Breast epithelium (tissue), 3 donors: ENCODE measurements at regions not wholly inside any gene's neighbourhood (a gene's known extent, or its start where the extent isn't known, plus 50 kb on each side); places are given as distances from the start of the nearest gene placed in this dataset.

ENCODE experiments used
- POLR2A ChIP-seq: fragments of 450-650 bp; IDR thresholded peaks from one replicate; pipeline ENCODE4 v1.6.1; 2016; ENCODE audit warnings: antibody characterized with exemption, mild to moderate bottlenecking, moderate library complexity
- TF ChIP-seq, protein P1 (sequence below), 3 donors: fragments of 450-650 bp; IDR thresholded peaks; one replicate each; pipeline ENCODE4 v1.5.1; 2016 to 2017; ENCODE audit warnings: antibody characterized with exemption in 3 of 3, mild to moderate bottlenecking in 3 of 3, moderate library complexity in 3 of 3

DNA sequence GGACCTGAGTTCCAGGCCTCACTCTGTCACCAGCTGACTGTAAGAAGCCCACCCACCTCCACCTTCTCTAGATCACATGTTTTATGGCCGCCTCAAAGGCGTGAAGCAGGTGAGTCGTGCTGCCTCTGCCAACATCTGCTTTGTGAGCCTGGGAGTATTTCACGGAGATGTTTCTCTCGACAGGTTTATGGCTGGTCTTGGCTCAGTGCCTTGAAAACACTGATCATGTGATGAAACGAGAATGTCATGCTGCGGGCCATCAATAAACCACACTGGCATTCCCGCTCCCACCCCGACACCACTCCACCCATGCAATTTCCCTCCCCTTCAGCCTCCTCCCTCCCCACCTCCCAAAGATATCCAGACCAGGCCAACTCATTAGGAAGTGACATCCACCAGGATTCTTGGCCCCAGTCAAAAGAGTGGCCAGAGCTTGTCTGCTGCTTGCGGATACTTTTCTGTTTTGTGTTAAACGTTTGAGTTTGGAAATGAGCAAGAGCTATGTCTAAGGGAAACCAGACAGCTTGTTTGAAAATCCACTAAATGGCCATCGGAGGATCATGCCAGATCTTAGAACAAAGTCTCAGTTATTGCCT is 53.8 kb upstream of the NTF3 start:
- TF ChIP-seq, protein P1, sequence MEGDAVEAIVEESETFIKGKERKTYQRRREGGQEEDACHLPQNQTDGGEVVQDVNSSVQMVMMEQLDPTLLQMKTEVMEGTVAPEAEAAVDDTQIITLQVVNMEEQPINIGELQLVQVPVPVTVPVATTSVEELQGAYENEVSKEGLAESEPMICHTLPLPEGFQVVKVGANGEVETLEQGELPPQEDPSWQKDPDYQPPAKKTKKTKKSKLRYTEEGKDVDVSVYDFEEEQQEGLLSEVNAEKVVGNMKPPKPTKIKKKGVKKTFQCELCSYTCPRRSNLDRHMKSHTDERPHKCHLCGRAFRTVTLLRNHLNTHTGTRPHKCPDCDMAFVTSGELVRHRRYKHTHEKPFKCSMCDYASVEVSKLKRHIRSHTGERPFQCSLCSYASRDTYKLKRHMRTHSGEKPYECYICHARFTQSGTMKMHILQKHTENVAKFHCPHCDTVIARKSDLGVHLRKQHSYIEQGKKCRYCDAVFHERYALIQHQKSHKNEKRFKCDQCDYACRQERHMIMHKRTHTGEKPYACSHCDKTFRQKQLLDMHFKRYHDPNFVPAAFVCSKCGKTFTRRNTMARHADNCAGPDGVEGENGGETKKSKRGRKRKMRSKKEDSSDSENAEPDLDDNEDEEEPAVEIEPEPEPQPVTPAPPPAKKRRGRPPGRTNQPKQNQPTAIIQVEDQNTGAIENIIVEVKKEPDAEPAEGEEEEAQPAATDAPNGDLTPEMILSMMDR (IDR thresholded peaks at IDR 0.05): no peak
- TF ChIP-seq POLR2A: no peak
